HepG2 (cell line): ENCODE measurements at regions not wholly inside any gene's neighbourhood (a gene's known extent, or its start where the extent isn't known, plus 50 kb on each side); places are given as distances from the start of the nearest gene placed in this dataset.

Source experiments
- GABPB1 ChIP-seq: IDR thresholded peaks from 2 replicates; pipeline ENCODE4 v1.6.1; 2016; ENCODE audit warnings: mild to moderate bottlenecking, missing genetic modification reagents, moderate library complexity, missing compliant biosample characterization
- PRDM15 ChIP-seq: sonication (generic); formaldehyde crosslinking; IDR thresholded peaks from 2 replicates; pipeline ENCODE4 v1.4.0; 2020; ENCODE audit warnings: missing genetic modification reagents
- SATB2 ChIP-seq: sonication (generic); formaldehyde crosslinking; IDR thresholded peaks from 2 replicates; pipeline ENCODE4 v1.5.0; 2020; ENCODE audit warnings: missing genetic modification reagents
- TMF1 ChIP-seq: sonication (generic); formaldehyde crosslinking; IDR thresholded peaks from 2 replicates; pipeline ENCODE4 v1.8.1; 2022; ENCODE audit warnings: low read depth, missing genetic modification reagents
- ZNF556 ChIP-seq: sonication (generic); formaldehyde crosslinking; IDR thresholded peaks from 2 replicates; pipeline ENCODE4 v1.4.0; 2020; ENCODE audit warnings: mild to moderate bottlenecking, missing genetic modification reagents, borderline replicate concordance
- ZNF749 ChIP-seq: sonication (generic); formaldehyde crosslinking; IDR thresholded peaks from 2 replicates; pipeline ENCODE4 v1.8.0; 2022; ENCODE audit warnings: mild to moderate bottlenecking, missing genetic modification reagents, moderate library complexity, borderline replicate concordance
- ZNF878 ChIP-seq: sonication (generic); formaldehyde crosslinking; IDR thresholded peaks from 2 replicates; pipeline ENCODE4 v1.8.1; 2023; ENCODE audit warnings: mild to moderate bottlenecking, missing genetic modification reagents, moderate library complexity
- ZZZ3 ChIP-seq: sonication (generic); formaldehyde crosslinking; IDR thresholded peaks from 2 replicates; pipeline ENCODE4 v1.4.0; 2020; ENCODE audit warnings: missing genetic modification reagents, mild to moderate bottlenecking, borderline replicate concordance

DNA sequence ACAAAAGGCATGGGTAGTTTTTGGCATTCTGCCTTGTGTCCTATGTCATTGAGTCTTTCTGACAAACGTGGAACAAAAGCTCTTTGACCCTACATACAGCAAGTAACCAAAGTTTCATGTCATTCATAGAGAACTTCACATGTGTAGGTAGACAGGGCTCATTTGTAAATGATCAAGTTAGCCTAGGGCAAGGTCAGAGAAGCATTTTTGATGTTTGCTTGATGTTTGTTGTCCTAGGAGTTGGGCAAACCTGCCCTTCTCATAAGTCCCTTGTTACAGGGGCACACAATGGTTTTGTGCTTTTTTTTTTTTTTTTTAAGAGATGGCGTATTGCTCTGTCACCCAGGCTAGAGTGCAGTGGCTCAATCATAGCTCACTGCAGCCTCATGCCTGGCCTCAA is 83.3 kb upstream of the FAM136A start:
- TF ChIP-seq GABPB1 (CRISPR knock-in tag) (no peak), ZZZ3 (CRISPR knock-in tag) (no peak), SATB2 (CRISPR knock-in tag) (no peak), ZNF878 (CRISPR knock-in tag) (no peak), ZNF556 (no peak), PRDM15 (no peak), ZNF749 (CRISPR knock-in tag) (no peak), TMF1 (CRISPR knock-in tag) (no peak)
